Activated CD4-positive, alpha-beta memory T cell treated with anti-CD3 and anti-CD28 coated beads, Interleukin-2, amount 10 ng/mL, durations not matched to agents 7 days and 5 days (primary cell): ENCODE measurements at regions not wholly inside any gene's neighbourhood (a gene's known extent, or its start where the extent isn't known, plus 50 kb on each side); places are given as distances from the start of the nearest gene placed in this dataset.
"Not testable (repeated sequence)": the region's sequence is repeated elsewhere in the genome, so short reads cannot be mapped to it uniquely, and the experiment has no call there.

Experiments
- CTCF ChIA-PET: fragments of 350-600 bp; sonication (Branson Sonifier 250); formaldehyde crosslinking; loops from one replicate; lab custom pipeline; 2021; ENCODE audit warnings: antibody characterized with exemption, inconsistent platforms; lab: Charles Lee
- POLR2A ChIA-PET: fragments of 350-600 bp; sonication (Branson Sonifier 250); formaldehyde crosslinking; loops from one replicate; lab custom pipeline; 2021; ENCODE audit warnings: antibody characterized with exemption; lab: Charles Lee
- DNase-seq: peaks from one replicate; pipeline ENCODE4 v3.0.0-alpha.2; 2020
- H3K27ac Mint-ChIP-seq: one replicate; pipeline ENCODE4 v1.8.0; 2021; ENCODE audit warnings: mild to moderate bottlenecking, mixed read lengths
- H3K27me3 Mint-ChIP-seq: one replicate; pipeline ENCODE4 v1.8.0; 2021; ENCODE audit warnings: mixed read lengths
- H3K36me3 Mint-ChIP-seq: one replicate; pipeline ENCODE4 v1.8.0; 2021; ENCODE audit warnings: low read depth, mixed read lengths
- H3K4me1 Mint-ChIP-seq: one replicate; pipeline ENCODE4 v1.8.0; 2021; ENCODE audit warnings: mixed read lengths
- H3K4me3 Mint-ChIP-seq: one replicate; pipeline ENCODE4 v1.8.0; 2021; ENCODE audit warnings: mild to moderate bottlenecking, mixed read lengths
- H3K9me3 Mint-ChIP-seq: one replicate; pipeline ENCODE4 v1.8.0; 2021; ENCODE audit warnings: mixed read lengths

DNA sequence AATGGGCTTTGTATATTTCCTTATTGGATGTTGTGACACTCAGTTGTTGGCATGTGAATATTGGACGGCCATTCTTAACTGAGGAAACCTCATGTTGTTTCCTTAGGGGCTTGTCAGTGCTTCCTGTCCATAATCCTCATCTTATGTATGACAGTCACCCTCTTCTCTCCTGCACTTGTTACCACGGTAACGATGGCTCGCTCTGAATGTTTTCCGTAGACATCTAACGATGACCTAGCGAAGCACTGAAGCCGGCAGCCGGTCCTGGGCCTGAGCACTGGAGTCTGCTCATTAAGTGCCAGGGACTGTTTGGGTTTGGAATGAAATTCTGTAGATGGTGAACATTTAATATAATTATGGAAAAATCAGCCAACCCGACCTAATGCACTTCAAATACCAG, 242.7 kb upstream of the NBPF12 start:
- H3K9me3 Mint-ChIP-seq, POLR2A ChIA-PET, H3K4me1 Mint-ChIP-seq, DNase-seq, CTCF ChIA-PET, H3K36me3 Mint-ChIP-seq, H3K27me3 Mint-ChIP-seq, H3K4me3 Mint-ChIP-seq, H3K27ac Mint-ChIP-seq: not testable (repeated sequence)

DNA sequence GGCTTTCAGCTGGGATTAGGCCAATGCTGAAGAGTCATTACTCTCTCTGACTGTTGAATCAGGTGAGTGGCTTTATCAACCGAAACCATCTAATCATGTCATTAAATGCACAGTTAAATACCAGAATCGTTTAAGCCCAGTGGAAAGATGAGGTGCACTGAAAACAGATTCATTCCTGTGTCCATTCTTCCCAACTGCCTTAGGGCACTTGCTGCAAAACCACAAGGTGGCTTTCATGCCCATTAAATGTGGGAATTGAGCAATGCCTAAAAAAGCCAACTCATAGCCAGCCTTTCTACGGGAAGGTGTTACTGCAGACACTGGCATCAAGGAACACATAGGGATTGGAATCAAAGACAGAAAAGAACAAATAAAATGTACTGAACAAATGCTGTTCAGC, 246.3 kb upstream of the NBPF12 start:
- DNase-seq, H3K4me1 Mint-ChIP-seq, POLR2A ChIA-PET, H3K9me3 Mint-ChIP-seq, H3K27me3 Mint-ChIP-seq, H3K4me3 Mint-ChIP-seq, CTCF ChIA-PET, H3K27ac Mint-ChIP-seq, H3K36me3 Mint-ChIP-seq: not testable (repeated sequence)

GRCh38 chr1:146688893-146689292, 249.2 kb upstream of the NBPF12 start:
- H3K27ac Mint-ChIP-seq, H3K27me3 Mint-ChIP-seq, CTCF ChIA-PET, DNase-seq, H3K4me1 Mint-ChIP-seq, H3K4me3 Mint-ChIP-seq, H3K36me3 Mint-ChIP-seq, POLR2A ChIA-PET, H3K9me3 Mint-ChIP-seq: not testable (repeated sequence)

- CTCF ChIA-PET, POLR2A ChIA-PET, H3K36me3 Mint-ChIP-seq, H3K27me3 Mint-ChIP-seq, H3K4me1 Mint-ChIP-seq, H3K9me3 Mint-ChIP-seq, DNase-seq, H3K27ac Mint-ChIP-seq, H3K4me3 Mint-ChIP-seq: not testable (repeated sequence)
These were observed 251.3 kb upstream of the NBPF12 start for GRCh38 chr1:146686777-146687366.

DNA sequence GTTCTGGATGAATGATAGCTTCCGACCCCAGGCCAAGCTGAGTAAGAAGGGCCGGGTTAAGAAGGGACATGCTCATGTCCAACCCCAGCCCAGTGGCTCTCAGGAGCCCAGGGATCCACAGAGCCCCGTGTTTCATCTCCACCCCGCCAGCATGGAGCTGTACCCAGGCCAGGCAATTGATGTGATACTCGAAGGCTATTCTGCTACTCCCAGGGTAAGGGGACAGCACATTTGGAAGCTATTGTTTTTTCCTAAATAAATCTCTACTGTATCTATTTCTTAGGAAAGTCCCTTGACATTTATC, 255.0 kb upstream of the NBPF12 start:
- H3K4me3 Mint-ChIP-seq, DNase-seq, H3K4me1 Mint-ChIP-seq, H3K36me3 Mint-ChIP-seq, CTCF ChIA-PET, H3K27ac Mint-ChIP-seq, H3K27me3 Mint-ChIP-seq, POLR2A ChIA-PET, H3K9me3 Mint-ChIP-seq: not testable (repeated sequence)

- CTCF ChIA-PET, H3K36me3 Mint-ChIP-seq, H3K27me3 Mint-ChIP-seq, DNase-seq, H3K9me3 Mint-ChIP-seq, H3K4me3 Mint-ChIP-seq, H3K4me1 Mint-ChIP-seq, POLR2A ChIA-PET, H3K27ac Mint-ChIP-seq: not testable (repeated sequence)
These were observed 255.6 kb upstream of the NBPF12 start for GRCh38 chr1:146682227-146683125.

- CTCF ChIA-PET, H3K27me3 Mint-ChIP-seq, H3K36me3 Mint-ChIP-seq, POLR2A ChIA-PET, H3K9me3 Mint-ChIP-seq, H3K4me1 Mint-ChIP-seq, H3K27ac Mint-ChIP-seq, H3K4me3 Mint-ChIP-seq, DNase-seq: not testable (repeated sequence)
These were observed 264.3 kb upstream of the NBPF12 start for GRCh38 chr1:146673729-146674299.

DNA sequence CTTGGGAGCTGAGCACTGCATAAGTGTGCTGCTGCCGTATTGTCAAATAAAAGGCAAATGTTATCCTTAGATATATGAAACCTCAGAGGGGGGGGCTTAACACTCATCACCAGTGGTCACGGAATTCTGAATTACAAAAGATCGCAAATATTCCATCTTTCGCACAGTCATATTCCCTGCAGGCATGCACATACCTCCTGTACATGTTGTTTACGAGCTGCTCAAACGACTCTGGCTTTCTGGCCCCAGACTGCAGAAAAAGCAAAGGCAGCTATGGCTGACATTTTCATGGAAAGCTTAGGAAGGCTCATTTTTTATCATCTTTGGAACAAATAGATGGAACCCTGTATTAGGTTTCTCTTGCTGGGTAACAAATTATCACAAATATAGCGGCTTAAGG, 265.5 kb upstream of the NBPF12 start:
- H3K27ac Mint-ChIP-seq, H3K9me3 Mint-ChIP-seq, H3K36me3 Mint-ChIP-seq, CTCF ChIA-PET, DNase-seq, H3K4me3 Mint-ChIP-seq, H3K4me1 Mint-ChIP-seq, H3K27me3 Mint-ChIP-seq, POLR2A ChIA-PET: not testable (repeated sequence)

- H3K27ac Mint-ChIP-seq, H3K36me3 Mint-ChIP-seq, H3K4me3 Mint-ChIP-seq, H3K4me1 Mint-ChIP-seq, POLR2A ChIA-PET, H3K27me3 Mint-ChIP-seq, CTCF ChIA-PET, DNase-seq, H3K9me3 Mint-ChIP-seq: not testable (repeated sequence)
These were observed 266.5 kb upstream of the NBPF12 start for GRCh38 chr1:146671588-146671987.

- H3K27ac Mint-ChIP-seq, POLR2A ChIA-PET, H3K36me3 Mint-ChIP-seq, H3K9me3 Mint-ChIP-seq, CTCF ChIA-PET, H3K27me3 Mint-ChIP-seq, H3K4me1 Mint-ChIP-seq, H3K4me3 Mint-ChIP-seq, DNase-seq: not testable (repeated sequence)
These were observed 267.1 kb upstream of the NBPF12 start for GRCh38 chr1:146670832-146671566.

- H3K36me3 Mint-ChIP-seq, H3K9me3 Mint-ChIP-seq, H3K4me1 Mint-ChIP-seq, POLR2A ChIA-PET, H3K4me3 Mint-ChIP-seq, CTCF ChIA-PET, H3K27me3 Mint-ChIP-seq, H3K27ac Mint-ChIP-seq, DNase-seq: not testable (repeated sequence)
These were observed 271.8 kb upstream of the NBPF12 start for GRCh38 chr1:146666275-146666674.

GRCh38 chr1:146660242-146660641, 277.9 kb upstream of the NBPF12 start:
- H3K9me3 Mint-ChIP-seq, DNase-seq, POLR2A ChIA-PET, CTCF ChIA-PET, H3K27me3 Mint-ChIP-seq, H3K4me1 Mint-ChIP-seq, H3K4me3 Mint-ChIP-seq, H3K36me3 Mint-ChIP-seq, H3K27ac Mint-ChIP-seq: not testable (repeated sequence)

DNA sequence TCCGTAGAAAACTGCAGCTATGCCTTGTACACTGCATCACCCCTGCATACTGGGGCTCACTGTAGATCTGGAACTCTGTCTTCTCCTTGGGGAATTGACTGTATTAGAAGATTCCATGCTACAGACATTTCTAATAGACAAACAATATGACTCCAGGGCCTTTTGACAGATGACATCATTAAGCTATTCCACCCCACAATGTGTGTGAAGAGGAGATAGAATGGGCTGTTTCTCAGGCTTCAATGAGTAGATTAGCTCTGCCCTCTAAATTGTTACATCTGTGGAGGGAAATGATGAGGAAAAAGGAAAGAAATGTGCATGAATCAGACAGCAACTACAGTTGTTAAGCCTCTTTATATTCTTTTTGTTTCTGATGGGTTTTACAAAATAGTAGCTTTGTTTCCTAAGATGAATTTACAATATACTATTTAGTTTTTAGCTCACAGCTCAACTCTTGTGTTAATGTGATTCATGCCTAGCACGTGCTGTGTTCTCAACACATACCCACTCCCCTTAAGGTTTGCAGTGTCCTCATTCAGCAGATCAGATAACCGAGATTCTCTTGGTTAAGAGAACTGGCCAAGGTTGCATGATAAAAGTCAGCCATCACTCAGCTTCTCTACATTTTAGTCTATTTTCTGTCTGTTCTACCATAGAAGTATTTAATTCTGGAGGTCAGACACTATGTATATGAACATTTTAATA, 281.6 kb upstream of the NBPF12 start:
- POLR2A ChIA-PET, H3K4me1 Mint-ChIP-seq, DNase-seq, H3K4me3 Mint-ChIP-seq, CTCF ChIA-PET, H3K27ac Mint-ChIP-seq, H3K9me3 Mint-ChIP-seq, H3K36me3 Mint-ChIP-seq, H3K27me3 Mint-ChIP-seq: not testable (repeated sequence)
